A549 (cell line): ENCODE measurements at regions not wholly inside any gene's neighbourhood (a gene's known extent, or its start where the extent isn't known, plus 50 kb on each side); places are given as distances from the start of the nearest gene placed in this dataset.

ENCODE experiments used
- ATAC-seq, 2 experiments: fragments of 200-7000 bp in 1 of 2; fragments of >200 bp in 1 of 2; cut with Nextera tagmentation in 1 of 2; cut with Tn5 transposase in 1 of 2; 3 replicates each; pipeline versions ENCODE4 v1.8.0 to v1.9.1; 2018 to 2020; ENCODE audit warnings: mild to moderate bottlenecking in 1 of 2, moderate library complexity in 1 of 2
- CTCF ChIA-PET: fragments of 300-600 bp; sonication (Branson Sonifier 250); formaldehyde crosslinking; extraction: SDS; loops from one replicate; lab custom pipeline; 2021; ENCODE audit warnings: antibody characterized with exemption, inconsistent platforms; lab: Yijun Ruan, JAX
- POLR2A ChIA-PET: fragments of 350-600 bp; formaldehyde crosslinking; extraction: SDS; loops from one replicate; lab custom pipeline; 2021; ENCODE audit warnings: antibody characterized with exemption, inconsistent platforms; lab: Yijun Ruan, JAX
- DNase-seq, 2 experiments: peaks; one replicate each; pipeline versions ENCODE4 v3.0.0 to v3.0.0-alpha.2; 2011 to 2016; ENCODE audit warnings: low read depth in 1 of 2, low spot score in 1 of 2
- FAIRE-seq: peaks from 2 replicates; lab custom pipeline; 2011; peaks lifted over from hg19 to GRCh38; lab: Jason Lieb, UNC
- H3K27ac ChIP-seq, 2 experiments: fragments of >200 bp; sonication (Bioruptor Twin); formaldehyde crosslinking; 3 replicates each; pipeline ENCODE4 v1.5.1; 2016 to 2017
- H3K4me1 ChIP-seq: fragments of >200 bp; sonication (Bioruptor Twin); formaldehyde crosslinking; 3 replicates; pipeline ENCODE4 v1.6.1; 2016
- H3K4me2 ChIP-seq: fragments of >200 bp; sonication (Bioruptor Twin); formaldehyde crosslinking; 3 replicates; pipeline ENCODE4 v1.6.1; 2016
- H3K4me3 ChIP-seq: fragments of >200 bp; sonication (Bioruptor Twin); formaldehyde crosslinking; 3 replicates; pipeline ENCODE4 v1.5.1; 2016
- H3K9me3 ChIP-seq: fragments of >200 bp; sonication (Bioruptor Twin); formaldehyde crosslinking; 3 replicates; pipeline ENCODE4 v1.6.1; 2016
- CBX2 ChIP-seq: fragments of 200-600 bp; sonication (generic); IDR thresholded peaks from 2 replicates; pipeline ENCODE4 v1.6.1; 2016; ENCODE audit warnings: low read depth, mild to moderate bottlenecking, borderline replicate concordance
- CEBPB ChIP-seq, 2 experiments: fragments of >200 bp in 1 of 2; sonication (Bioruptor Twin) in 1 of 2; formaldehyde crosslinking in 1 of 2; IDR thresholded peaks; 2 replicates each; pipeline ENCODE4 v1.6.1; 2012 to 2016
- EP300 ChIP-seq, 2 experiments: fragments of >200 bp; sonication (Bioruptor Twin); formaldehyde crosslinking; IDR thresholded peaks; 2 replicates in 1 of 2; 3 replicates in 1 of 2; pipeline ENCODE4 v1.6.1; 2016 to 2017
- GATA3 ChIP-seq: IDR thresholded peaks from 2 replicates; pipeline ENCODE4 v1.6.1; 2012; ENCODE audit warnings: borderline replicate concordance
- HDAC2 ChIP-seq: fragments of 200-600 bp; sonication (generic); IDR thresholded peaks from 2 replicates; pipeline ENCODE4 v1.6.1; 2016
- HEYL ChIP-seq: fragments of 250-450 bp; sonication (Bioruptor Pico); IDR thresholded peaks from 2 replicates; pipeline ENCODE4 v1.8.0; 2021; ENCODE audit warnings: mild to moderate bottlenecking, moderate library complexity
- HOXB13 ChIP-seq: fragments of 250-450 bp; sonication (Bioruptor Pico); IDR thresholded peaks from 2 replicates; pipeline ENCODE4 v1.5.0; 2020; ENCODE audit warnings: low read depth, mild to moderate bottlenecking, moderate library complexity
- JUN ChIP-seq, 2 experiments: fragments of >200 bp; sonication (Bioruptor Twin); formaldehyde crosslinking; IDR thresholded peaks; 2 replicates in 1 of 2; 3 replicates in 1 of 2; pipeline ENCODE4 v1.6.1; 2016 to 2017
- JUNB ChIP-seq: fragments of >200 bp; sonication (Bioruptor Twin); formaldehyde crosslinking; IDR thresholded peaks from 2 replicates; pipeline ENCODE4 v1.6.1; 2016
- KDM1A ChIP-seq: fragments of 200-600 bp; sonication (generic); IDR thresholded peaks from 2 replicates; pipeline ENCODE4 v1.6.1; 2016; ENCODE audit warnings: low read depth, mild to moderate bottlenecking
- KDM5A ChIP-seq: fragments of 200-600 bp; sonication (generic); IDR thresholded peaks from 2 replicates; pipeline ENCODE4 v1.6.1; 2016; ENCODE audit warnings: antibody characterized with exemption, mild to moderate bottlenecking
- MAX ChIP-seq: IDR thresholded peaks from 2 replicates; pipeline ENCODE4 v1.6.1; 2012
- PHF8 ChIP-seq: fragments of 200-600 bp; sonication (generic); IDR thresholded peaks from 2 replicates; pipeline ENCODE4 v1.6.1; 2016; ENCODE audit warnings: low read depth, mild to moderate bottlenecking, antibody characterized with exemption, moderate library complexity, borderline replicate concordance
- POLR2AphosphoS2 ChIP-seq: conservative IDR thresholded peaks from 2 replicates; pipeline ENCODE4 v1.6.1; 2012; ENCODE audit warnings: low read length, improper control_type of control experiment, inconsistent platforms
- RARB ChIP-seq: fragments of 250-450 bp; sonication (Bioruptor Pico); IDR thresholded peaks from 2 replicates; pipeline ENCODE4 v1.8.0; 2021; ENCODE audit warnings: mild to moderate bottlenecking, moderate library complexity
- RCOR1 ChIP-seq: fragments of 150-350 bp; IDR thresholded peaks from 2 replicates; pipeline ENCODE4 v1.6.1; 2014; ENCODE audit warnings: antibody characterized with exemption, low read length, low read depth
- REST ChIP-seq: fragments of 200-600 bp; sonication (generic); IDR thresholded peaks from 2 replicates; pipeline ENCODE4 v1.6.1; 2016; ENCODE audit warnings: antibody characterized with exemption, mild to moderate bottlenecking, moderate library complexity
- RNF2 ChIP-seq: fragments of 200-600 bp; sonication (generic); IDR thresholded peaks from 2 replicates; pipeline ENCODE4 v1.6.1; 2016; ENCODE audit warnings: low read depth, mild to moderate bottlenecking, antibody characterized with exemption, moderate library complexity, borderline replicate concordance
- SMC3 ChIP-seq: fragments of >200 bp; sonication (Bioruptor Twin); formaldehyde crosslinking; IDR thresholded peaks from 3 replicates; pipeline ENCODE4 v1.6.1; 2018; ENCODE audit warnings: inconsistent platforms
- ZC3H11A ChIP-seq: fragments of 450-650 bp; IDR thresholded peaks from 2 replicates; pipeline ENCODE4 v1.6.1; 2014; ENCODE audit warnings: antibody characterized with exemption, mild to moderate bottlenecking
- ZFP36 ChIP-seq: fragments of 450-650 bp; IDR thresholded peaks from 2 replicates; pipeline ENCODE4 v1.6.1; 2014; ENCODE audit warnings: borderline replicate concordance; ENCODE audit not compliant: partially characterized antibody
- WGBS: methylation state at CpG from one replicate; pipeline ENCODE4 v1.1.6; 2017; ENCODE audit errors: missing lambda C conversion rate; 5-methylcytosine and 5-hydroxymethylcytosine counted together
- TF ChIP-seq, protein P1 (sequence below): fragments of 150-350 bp; IDR thresholded peaks from 2 replicates; pipeline ENCODE4 v1.6.1; 2014; ENCODE audit warnings: low read depth, mild to moderate bottlenecking, low read length
- TF ChIP-seq, protein P2 (sequence below): fragments of >200 bp; sonication (Bioruptor Twin); formaldehyde crosslinking; IDR thresholded peaks from 2 replicates; pipeline ENCODE4 v1.6.1; 2016
- TF ChIP-seq, protein P3 (sequence below): fragments of 250-450 bp; sonication (Bioruptor Pico); IDR thresholded peaks from 2 replicates; pipeline ENCODE4 v1.5.0; 2021; ENCODE audit warnings: mild to moderate bottlenecking, moderate library complexity, borderline replicate concordance

DNA sequence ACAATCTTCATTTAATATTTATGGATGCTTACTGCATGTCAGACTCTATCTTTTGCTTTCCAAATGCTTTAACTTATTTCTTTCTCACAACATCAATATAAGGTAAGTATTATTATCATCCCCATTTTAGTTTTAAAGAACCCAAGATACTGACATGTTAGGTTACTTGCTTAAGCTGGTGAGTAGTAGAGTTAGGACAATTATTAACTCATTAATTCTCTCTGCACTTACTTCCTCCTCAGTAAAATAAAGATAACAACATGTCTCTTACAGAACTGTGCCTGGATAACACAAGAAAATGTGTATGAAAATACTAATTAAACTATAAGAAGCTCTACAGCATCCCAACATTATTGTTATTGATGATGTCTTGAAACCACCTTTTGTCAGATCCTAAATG is 359.1 kb upstream of the CHST9 start:
- TF ChIP-seq KDM5A = no peak
- TF ChIP-seq, protein P1, sequence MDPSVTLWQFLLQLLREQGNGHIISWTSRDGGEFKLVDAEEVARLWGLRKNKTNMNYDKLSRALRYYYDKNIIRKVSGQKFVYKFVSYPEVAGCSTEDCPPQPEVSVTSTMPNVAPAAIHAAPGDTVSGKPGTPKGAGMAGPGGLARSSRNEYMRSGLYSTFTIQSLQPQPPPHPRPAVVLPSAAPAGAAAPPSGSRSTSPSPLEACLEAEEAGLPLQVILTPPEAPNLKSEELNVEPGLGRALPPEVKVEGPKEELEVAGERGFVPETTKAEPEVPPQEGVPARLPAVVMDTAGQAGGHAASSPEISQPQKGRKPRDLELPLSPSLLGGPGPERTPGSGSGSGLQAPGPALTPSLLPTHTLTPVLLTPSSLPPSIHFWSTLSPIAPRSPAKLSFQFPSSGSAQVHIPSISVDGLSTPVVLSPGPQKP = no peak
- no peak for TF ChIP-seq ZC3H11A
- TF ChIP-seq HEYL (CRISPR knock-in tag) = no peak
- no peak for TF ChIP-seq PHF8
- no peak for TF ChIP-seq REST
- TF ChIP-seq RCOR1 = no peak
- no peak for TF ChIP-seq JUNB
- no peak for TF ChIP-seq RNF2
- no peak for TF ChIP-seq MAX
- POLR2A ChIA-PET = no interaction called here
- Histone ChIP-seq H3K4me1 (no peaks in the 10 kb centered on the region), H3K27ac (no peak overlapping the region), H3K4me2 (no peak overlapping the region), H3K9me3 (no peaks in the 10 kb centered on the region), H3K4me3 (no peak overlapping the region)
- FAIRE-seq = no peak
- no peak for ATAC-seq
- no peak for DNase-seq
- CTCF ChIA-PET = no interaction called here

GRCh38 chr18:27541293-27541692 is 356.2 kb upstream of the CHST9 start:
- H3K4me3 ChIP-seq = no peak overlapping the region
- ATAC-seq = no peak
- TF ChIP-seq EP300 (IDR thresholded peaks at IDR 0.05) (no peak), JUN (IDR thresholded peaks at IDR 0.05) (no peak), REST (no peak), GATA3 (no peak), CBX2 (no peak), KDM1A (no peak), CEBPB (IDR thresholded peaks at IDR 0.05) (no peak), RARB (no peak), ZFP36 (no peak), HOXB13 (CRISPR knock-in tag) (no peak), SMC3 (no peak), HDAC2 (no peak), POLR2AphosphoS2 (no peak)
- TF ChIP-seq, protein P2, sequence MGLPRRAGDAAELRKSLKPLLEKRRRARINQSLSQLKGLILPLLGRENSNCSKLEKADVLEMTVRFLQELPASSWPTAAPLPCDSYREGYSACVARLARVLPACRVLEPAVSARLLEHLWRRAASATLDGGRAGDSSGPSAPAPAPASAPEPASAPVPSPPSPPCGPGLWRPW = no peak
- TF ChIP-seq, protein P3, sequence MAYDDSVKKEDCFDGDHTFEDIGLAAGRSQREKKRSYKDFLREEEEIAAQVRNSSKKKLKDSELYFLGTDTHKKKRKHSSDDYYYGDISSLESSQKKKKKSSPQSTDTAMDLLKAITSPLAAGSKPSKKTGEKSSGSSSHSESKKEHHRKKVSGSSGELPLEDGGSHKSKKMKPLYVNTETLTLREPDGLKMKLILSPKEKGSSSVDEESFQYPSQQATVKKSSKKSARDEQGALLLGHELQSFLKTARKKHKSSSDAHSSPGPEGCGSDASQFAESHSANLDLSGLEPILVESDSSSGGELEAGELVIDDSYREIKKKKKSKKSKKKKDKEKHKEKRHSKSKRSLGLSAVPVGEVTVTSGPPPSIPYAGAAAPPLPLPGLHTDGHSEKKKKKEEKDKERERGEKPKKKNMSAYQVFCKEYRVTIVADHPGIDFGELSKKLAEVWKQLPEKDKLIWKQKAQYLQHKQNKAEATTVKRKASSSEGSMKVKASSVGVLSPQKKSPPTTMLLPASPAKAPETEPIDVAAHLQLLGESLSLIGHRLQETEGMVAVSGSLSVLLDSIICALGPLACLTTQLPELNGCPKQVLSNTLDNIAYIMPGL = no peak
- WGBS = 44% methylated on average over 3 of the region's 3 CpGs
- H3K4me2 ChIP-seq = no peak overlapping the region
- ChIA-PET POLR2A (no interaction called here), CTCF (no interaction called here)
- no peak for DNase-seq
- no peaks in the 10 kb centered on the region for H3K4me1 ChIP-seq
- no peak for FAIRE-seq
- H3K9me3 ChIP-seq = no peaks in the 10 kb centered on the region
- H3K27ac ChIP-seq = no peak overlapping the region
